Endothelial cell of umbilical vein (primary cell): ENCODE measurements at regions not wholly inside any gene's neighbourhood (a gene's known extent, or its start where the extent isn't known, plus 50 kb on each side); places are given as distances from the start of the nearest gene placed in this dataset.

Experiments
- BruUV-seq: library from RNA; stranded (reverse); fragments of 400-500 nt; replicated peaks from 2 replicates; lab custom pipeline; 2021; lab: Mats Ljungman, UMichigan
- CTCF ChIA-PET: fragments of 300-600, 350-600 bp; sonication (Branson Sonifier 250); formaldehyde crosslinking; loops from one replicate; lab custom pipeline; 2021; ENCODE audit warnings: antibody characterized with exemption, inconsistent platforms; lab: Charles Lee
- POLR2A ChIA-PET: fragments of 300-600, 350-600 bp; sonication (Branson Sonifier 250); formaldehyde crosslinking; loops from one replicate; lab custom pipeline; 2021; ENCODE audit warnings: antibody characterized with exemption, inconsistent platforms; lab: Charles Lee
- DNase-seq: peaks from one replicate; pipeline ENCODE4 v3.0.0-alpha.2; 2011; ENCODE audit warnings: low read depth, low spot score
- FAIRE-seq: peaks from 2 replicates; lab custom pipeline; 2011; peaks lifted over from hg19 to GRCh38; lab: Jason Lieb, UNC
- H2AFZ ChIP-seq: 2 replicates; pipeline ENCODE4 v1.6.0; 2012; ENCODE audit warnings: low read depth, low read length, control low read depth, inconsistent platforms
- H3K27ac ChIP-seq: 2 replicates; pipeline ENCODE4 v1.5.1; 2011; ENCODE audit warnings: low read depth, mild to moderate bottlenecking, control low read depth, low read length, moderate library complexity; ENCODE audit not compliant: insufficient read depth
- H3K27me3 ChIP-seq, 2 experiments: 2 replicates each; pipeline versions ENCODE4 v1.6.0 to v1.6.1; 2011; ENCODE audit warnings: low read length in 2 of 2, mixed read lengths in 1 of 2; ENCODE audit not compliant: control insufficient read depth in 2 of 2, insufficient read depth in 2 of 2
- H3K36me3 ChIP-seq, 2 experiments: 2 replicates in 1 of 2; 3 replicates in 1 of 2; pipeline ENCODE4 v1.5.1; 2011; ENCODE audit warnings: low read length in 2 of 2, mild to moderate bottlenecking in 1 of 2, moderate library complexity in 1 of 2; ENCODE audit not compliant: control insufficient read depth in 2 of 2, insufficient read depth in 2 of 2; ENCODE audit errors: extremely low read depth in 1 of 2
- H3K4me1 ChIP-seq: 3 replicates; pipeline ENCODE4 v1.5.1; 2011; ENCODE audit warnings: mild to moderate bottlenecking, low read length; ENCODE audit not compliant: control insufficient read depth, insufficient read depth; ENCODE audit errors: extremely low read depth
- H3K4me2 ChIP-seq: 2 replicates; pipeline ENCODE4 v1.6.1; 2011; ENCODE audit warnings: low read length, control low read depth, mixed read lengths; ENCODE audit not compliant: insufficient read depth
- H3K4me3 ChIP-seq, 3 experiments: fragments of 200-600 bp in 1 of 3; sonication (generic), shearing (Covaris generic) in 1 of 3; replicated peaks in 1 of 3; 2 replicates each; pipeline ENCODE4 v1.5.1; 2011 to 2016; ENCODE audit warnings: control low read depth in 3 of 3, low read length in 3 of 3, mild to moderate bottlenecking in 2 of 3, inconsistent platforms in 1 of 3, low read depth in 1 of 3, moderate library complexity in 1 of 3; ENCODE audit not compliant: insufficient read depth in 1 of 3
- H3K79me2 ChIP-seq: 2 replicates; pipeline ENCODE4 v1.6.0; 2012; ENCODE audit warnings: low read length, inconsistent platforms; ENCODE audit not compliant: control insufficient read depth, insufficient read depth
- H3K9ac ChIP-seq: replicated peaks from 2 replicates; pipeline ENCODE3; 2011; ENCODE audit warnings: low read length, control low read depth; ENCODE audit not compliant: insufficient read depth; ENCODE audit errors: extremely low read depth
- H3K9me1 ChIP-seq: replicated peaks from 3 replicates; pipeline ENCODE4 v1.6.0; 2011; ENCODE audit warnings: mild to moderate bottlenecking, low read length; ENCODE audit not compliant: control insufficient read depth, insufficient read depth; ENCODE audit errors: extremely low read depth
- H3K9me3 ChIP-seq: replicated peaks from 2 replicates; pipeline ENCODE4 v1.5.1; 2012; ENCODE audit warnings: low read length, inconsistent platforms; ENCODE audit not compliant: control insufficient read depth, insufficient read depth
- H4K20me1 ChIP-seq: replicated peaks from 2 replicates; pipeline ENCODE3; 2011; ENCODE audit warnings: mild to moderate bottlenecking, low read length; ENCODE audit not compliant: control insufficient read depth, insufficient read depth; ENCODE audit errors: extremely low read depth
- EZH2 ChIP-seq: IDR thresholded peaks from 2 replicates; pipeline ENCODE4 v1.6.1; 2012; ENCODE audit warnings: borderline replicate concordance, low read depth, mild to moderate bottlenecking, moderate library complexity, low read length, inconsistent platforms; ENCODE audit not compliant: severe bottlenecking
- FOS ChIP-seq: IDR thresholded peaks from 2 replicates; pipeline ENCODE4 v1.6.1; 2011; ENCODE audit warnings: mild to moderate bottlenecking, low read length, moderate library complexity, borderline replicate concordance; ENCODE audit not compliant: insufficient read depth
- GATA2 ChIP-seq: IDR thresholded peaks from 2 replicates; pipeline ENCODE4 v1.7.0; 2011; ENCODE audit warnings: low read depth, mild to moderate bottlenecking, moderate library complexity, mixed read lengths, low read length; ENCODE audit not compliant: insufficient read length, insufficient read depth
- JUN ChIP-seq: IDR thresholded peaks from 2 replicates; pipeline ENCODE4 v1.6.1; 2011; ENCODE audit warnings: borderline replicate concordance, low read depth; ENCODE audit not compliant: insufficient read length, insufficient read depth
- MYC ChIP-seq: IDR thresholded peaks from one replicate; pipeline ENCODE4 v1.6.1; 2011; ENCODE audit warnings: mild to moderate bottlenecking, low read depth, low read length
- POLR2A ChIP-seq: IDR thresholded peaks from 2 replicates; pipeline ENCODE4 v1.6.1; 2012; ENCODE audit warnings: low read depth, mild to moderate bottlenecking, control low read depth, low read length
- POLR2AphosphoS5 ChIP-seq: IDR thresholded peaks from 2 replicates; pipeline ENCODE4 v1.6.1; 2012; ENCODE audit warnings: low read depth, mild to moderate bottlenecking, control low read depth, low read length, moderate library complexity; ENCODE audit not compliant: insufficient read depth
- dilution Hi-C: fragments of 300-500 bp; cut with MboI; formaldehyde crosslinking; loops from one replicate; pipeline ENCODE4 v1.15.0; 2019; ENCODE audit warnings: low sequenced_read_pairs; ENCODE audit not compliant: extremely low pct_ligation_motif_present
- intact Hi-C: fragments of 100-400 bp; cut with micrococcal nuclease; formaldehyde crosslinking; loops from one replicate; pipeline ENCODE4 v1.10.0; 2022
- TF ChIP-seq, protein P1 (sequence below), 2 donors: IDR thresholded peaks; 1 replicate in 1 of 2; 2 replicates in 1 of 2; pipeline ENCODE4 v1.5.1; 2011; ENCODE audit warnings: low read length in 2 of 2, mild to moderate bottlenecking in 2 of 2, moderate library complexity in 2 of 2, control low read depth in 1 of 2, inconsistent platforms in 1 of 2, low read depth in 1 of 2; ENCODE audit not compliant: insufficient read depth in 1 of 2; ENCODE audit errors: extremely low read depth in 1 of 2
- TF ChIP-seq, protein P2 (sequence below): IDR thresholded peaks from 2 replicates; pipeline ENCODE4 v1.6.1; 2011; ENCODE audit not compliant: insufficient read depth, insufficient read length

DNA sequence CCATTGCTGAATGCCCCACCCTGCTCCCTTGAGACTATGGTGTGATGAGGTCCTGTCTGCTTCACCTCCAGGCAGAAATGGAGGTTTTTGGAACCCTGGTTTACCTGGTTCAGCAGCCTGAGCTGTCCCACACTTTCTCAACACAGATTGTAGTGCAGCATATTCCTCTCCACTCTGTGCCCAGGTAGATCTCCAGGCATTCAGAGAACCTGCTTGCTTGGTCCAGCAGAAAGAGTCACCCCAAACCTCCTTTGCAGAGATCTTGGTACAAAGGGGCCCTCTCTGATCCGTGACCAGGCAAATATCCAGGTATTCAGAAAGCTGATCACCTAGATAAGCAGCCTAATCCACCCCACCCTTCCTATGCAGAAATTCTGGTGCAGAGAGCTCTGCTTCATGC, 1288.2 kb upstream of the CRIM1 start:
- no peak for FAIRE-seq
- Histone ChIP-seq H4K20me1 (no peaks in the 10 kb centered on the region), H3K4me2 (no peak overlapping the region), H3K4me3 (no peak overlapping the region), H3K27ac (no peak overlapping the region), H2AFZ (no peak overlapping the region), H3K9me3 (no peaks in the 10 kb centered on the region), H3K27me3 (no peaks in the 10 kb centered on the region), H3K4me1 (no peaks in the 10 kb centered on the region), H3K9ac (no peak overlapping the region), H3K36me3 (no peaks in the 10 kb centered on the region), H3K9me1 (no peaks in the 10 kb centered on the region), H3K79me2 (no peaks in the 10 kb centered on the region)
- intact Hi-C loops = no loop called here
- DNase-seq = no peak
- dilution Hi-C loops = no loop called here
- POLR2A ChIA-PET = no interaction called here
- no TSS peak for BruUV-seq
- TF ChIP-seq, protein P1, sequence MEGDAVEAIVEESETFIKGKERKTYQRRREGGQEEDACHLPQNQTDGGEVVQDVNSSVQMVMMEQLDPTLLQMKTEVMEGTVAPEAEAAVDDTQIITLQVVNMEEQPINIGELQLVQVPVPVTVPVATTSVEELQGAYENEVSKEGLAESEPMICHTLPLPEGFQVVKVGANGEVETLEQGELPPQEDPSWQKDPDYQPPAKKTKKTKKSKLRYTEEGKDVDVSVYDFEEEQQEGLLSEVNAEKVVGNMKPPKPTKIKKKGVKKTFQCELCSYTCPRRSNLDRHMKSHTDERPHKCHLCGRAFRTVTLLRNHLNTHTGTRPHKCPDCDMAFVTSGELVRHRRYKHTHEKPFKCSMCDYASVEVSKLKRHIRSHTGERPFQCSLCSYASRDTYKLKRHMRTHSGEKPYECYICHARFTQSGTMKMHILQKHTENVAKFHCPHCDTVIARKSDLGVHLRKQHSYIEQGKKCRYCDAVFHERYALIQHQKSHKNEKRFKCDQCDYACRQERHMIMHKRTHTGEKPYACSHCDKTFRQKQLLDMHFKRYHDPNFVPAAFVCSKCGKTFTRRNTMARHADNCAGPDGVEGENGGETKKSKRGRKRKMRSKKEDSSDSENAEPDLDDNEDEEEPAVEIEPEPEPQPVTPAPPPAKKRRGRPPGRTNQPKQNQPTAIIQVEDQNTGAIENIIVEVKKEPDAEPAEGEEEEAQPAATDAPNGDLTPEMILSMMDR (IDR thresholded peaks at IDR 0.05; ENCODE audit: extremely low read depth in 1 of 2, insufficient read depth in 1 of 2, low read depth in 1 of 2, low read length in 2 of 2) = no peak
- TF ChIP-seq POLR2AphosphoS5 (no peak), FOS (no peak), EZH2 (no peak), JUN (no peak), POLR2A (no peak), MYC (no peak), GATA2 (no peak)
- TF ChIP-seq, protein P2, sequence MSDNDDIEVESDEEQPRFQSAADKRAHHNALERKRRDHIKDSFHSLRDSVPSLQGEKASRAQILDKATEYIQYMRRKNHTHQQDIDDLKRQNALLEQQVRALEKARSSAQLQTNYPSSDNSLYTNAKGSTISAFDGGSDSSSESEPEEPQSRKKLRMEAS = no peak
- CTCF ChIA-PET = no interaction called here
